ENCODE measurements at regions not wholly inside any gene's neighbourhood (a gene's known extent, or its start where the extent isn't known, plus 50 kb on each side); places are given as distances from the start of the nearest gene placed in this dataset.

GRCh38 chr20:19096843-19097242, 115.6 kb upstream of the SLC24A3 start:
- H3K27ac Mint-ChIP-seq, result no peak overlapping the region
- no peaks in the 10 kb centered on the region for H3K36me3 Mint-ChIP-seq
- CTCF ChIA-PET, result no interaction called here

GRCh38 chr20:19098117-19098516, 114.3 kb upstream of the SLC24A3 start:
- Mint-ChIP-seq H3K27me3 (peaks cover 0 to 7% (median 0%) of the 10 kb centered on the region in 5 donors), H3K36me3 (no peaks in the 10 kb centered on the region), H3K4me1 (peaks cover 0 to 2% (median 0%) of the 10 kb centered on the region in 7 donors), H3K27ac (no peak overlapping the region), H3K4me3 (no peak overlapping the region), H3K9me3 (peaks cover 0 to 4% (median 1%) of the 10 kb centered on the region in 11 donors)
- no peak for ATAC-seq
- ChIA-PET CTCF (no interaction called here), POLR2A (no interaction called here)
- no peaks in the 10 kb centered on the region for H3K4me1 ChIP-seq (ENCODE audit: control insufficient read depth in 2 of 2, insufficient read depth in 2 of 2, low read length in 2 of 2)
- no peak overlapping the region for H3K27ac ChIP-seq (ENCODE audit: low read depth, low read length)
- no peaks in the 10 kb centered on the region for H3K27me3 ChIP-seq (ENCODE audit: control insufficient read depth in 2 of 2, insufficient read depth in 2 of 2, low read length in 2 of 2)
- H3K4me3 ChIP-seq (ENCODE audit: low read length), result no peak overlapping the region
- intact Hi-C loops (cut with micrococcal nuclease), result no loop called here
- H3K9me3 ChIP-seq (ENCODE audit: control insufficient read depth in 2 of 3, low read length in 3 of 3), result no peaks in the 10 kb centered on the region
- H3K36me3 ChIP-seq (ENCODE audit: control insufficient read depth in 2 of 3, insufficient read depth in 3 of 3, low read length in 3 of 3), result no peaks in the 10 kb centered on the region
- no peak for DNase-seq

More at GRCh38 chr20:19096843-19097242, 115.6 kb upstream of the SLC24A3 start:
- intact Hi-C loops (cut with micrococcal nuclease), result no loop called here
- DNase-seq (no peak), ATAC-seq (no peak)
- Histone ChIP-seq H3K4me1 (ENCODE audit: control insufficient read depth in 2 of 2, insufficient read depth in 2 of 2, low read length in 2 of 2) (no peaks in the 10 kb centered on the region), H3K27ac (ENCODE audit: low read depth, low read length) (no peak overlapping the region), H3K27me3 (ENCODE audit: control insufficient read depth in 2 of 2, insufficient read depth in 2 of 2, low read length in 2 of 2) (no peaks in the 10 kb centered on the region), H3K36me3 (ENCODE audit: control insufficient read depth in 2 of 3, insufficient read depth in 3 of 3, low read length in 3 of 3) (no peaks in the 10 kb centered on the region), H3K4me3 (ENCODE audit: low read length) (no peak overlapping the region), H3K9me3 (ENCODE audit: control insufficient read depth in 2 of 3, low read length in 3 of 3) (no peaks in the 10 kb centered on the region)
- POLR2A ChIA-PET, result no interaction called here
- Mint-ChIP-seq H3K4me3 (no peak overlapping the region), H3K9me3 (peaks cover 0 to 5% (median 0%) of the 10 kb centered on the region in 11 donors), H3K4me1 (peaks cover 0 to 3% (median 0%) of the 10 kb centered on the region in 7 donors), H3K27me3 (peaks cover 0 to 13% (median 0%) of the 10 kb centered on the region in 5 donors)

- H3K4me3 ChIP-seq (ENCODE audit: low read length), result no peak overlapping the region
- H3K27me3 ChIP-seq (ENCODE audit: control insufficient read depth in 2 of 2, insufficient read depth in 2 of 2, low read length in 2 of 2), result no peaks in the 10 kb centered on the region
- H3K4me1 ChIP-seq (ENCODE audit: control insufficient read depth in 2 of 2, insufficient read depth in 2 of 2, low read length in 2 of 2), result no peaks in the 10 kb centered on the region
- no peak overlapping the region for H3K27ac ChIP-seq (ENCODE audit: low read depth, low read length)
- Mint-ChIP-seq H3K4me1 (peaks cover 0 to 2% (median 0%) of the 10 kb centered on the region in 7 donors), H3K27ac (no peak overlapping the region), H3K4me3 (no peak overlapping the region), H3K9me3 (peaks cover 0 to 4% (median 0%) of the 10 kb centered on the region in 11 donors), H3K36me3 (no peaks in the 10 kb centered on the region), H3K27me3 (peaks cover 0 to 7% (median 0%) of the 10 kb centered on the region in 5 donors)
- DNase-seq, result no peak
- CTCF ChIA-PET, result no interaction called here
- H3K36me3 ChIP-seq (ENCODE audit: control insufficient read depth in 2 of 3, insufficient read depth in 3 of 3, low read length in 3 of 3), result no peaks in the 10 kb centered on the region
- POLR2A ChIA-PET, result no interaction called here
- intact Hi-C loops (cut with micrococcal nuclease), result no loop called here
- no peak for ATAC-seq
- H3K9me3 ChIP-seq (ENCODE audit: control insufficient read depth in 2 of 3, low read length in 3 of 3), result no peaks in the 10 kb centered on the region
Measured at GRCh38 chr20:19098806-19099578, 113.5 kb upstream of the SLC24A3 start.

- Histone ChIP-seq H3K27me3 (ENCODE audit: control insufficient read depth in 2 of 2, insufficient read depth in 2 of 2, low read length in 2 of 2) (no peaks in the 10 kb centered on the region), H3K9me3 (ENCODE audit: control insufficient read depth in 2 of 3, low read length in 3 of 3) (no peaks in the 10 kb centered on the region), H3K4me1 (ENCODE audit: control insufficient read depth in 2 of 2, insufficient read depth in 2 of 2, low read length in 2 of 2) (no peaks in the 10 kb centered on the region), H3K27ac (ENCODE audit: low read depth, low read length) (no peak overlapping the region), H3K36me3 (ENCODE audit: control insufficient read depth in 2 of 3, insufficient read depth in 3 of 3, low read length in 3 of 3) (no peaks in the 10 kb centered on the region), H3K4me3 (ENCODE audit: low read length) (no peak overlapping the region)
- no peak overlapping the region for H3K27ac Mint-ChIP-seq
- ChIA-PET CTCF (interaction anchor here (0.6 kb wide), 1 partner anchor 1206 kb away, joined by 3 read pairs; no protein-coding TSS in a partner anchor), POLR2A (no interaction called here)
- DNase-seq (no peak), ATAC-seq (no peak)
- H3K36me3 Mint-ChIP-seq, result no peaks in the 10 kb centered on the region
- peaks cover 0 to 2% (median 0%) of the 10 kb centered on the region in 7 donors for H3K4me1 Mint-ChIP-seq
- H3K4me3 Mint-ChIP-seq, result no peak overlapping the region
- intact Hi-C loops (cut with micrococcal nuclease), result no loop called here
- H3K9me3 Mint-ChIP-seq, result peaks cover 0 to 4% (median 0%) of the 10 kb centered on the region in 11 donors
- peaks cover 0 to 7% (median 0%) of the 10 kb centered on the region in 5 donors for H3K27me3 Mint-ChIP-seq
Measured at GRCh38 chr20:19099596-19100545, 112.6 kb upstream of the SLC24A3 start.

- peaks cover 0 to 2% (median 0%) of the 10 kb centered on the region in 7 donors for H3K4me1 Mint-ChIP-seq
- CTCF ChIA-PET, result no interaction called here
- no peaks in the 10 kb centered on the region for H3K36me3 Mint-ChIP-seq
- no peaks in the 10 kb centered on the region for H3K27me3 ChIP-seq (ENCODE audit: control insufficient read depth in 2 of 2, insufficient read depth in 2 of 2, low read length in 2 of 2)
- no peak overlapping the region for H3K27ac Mint-ChIP-seq
- POLR2A ChIA-PET, result no interaction called here
- DNase-seq (no peak), ATAC-seq (no peak)
- no peaks in the 10 kb centered on the region for H3K9me3 ChIP-seq (ENCODE audit: control insufficient read depth in 2 of 3, low read length in 3 of 3)
- peaks cover 0 to 4% (median 0%) of the 10 kb centered on the region in 11 donors for H3K9me3 Mint-ChIP-seq
- intact Hi-C loops (cut with micrococcal nuclease), result no loop called here
- no peaks in the 10 kb centered on the region for H3K36me3 ChIP-seq (ENCODE audit: control insufficient read depth in 2 of 3, insufficient read depth in 3 of 3, low read length in 3 of 3)
- H3K4me3 Mint-ChIP-seq, result no peak overlapping the region
- no peak overlapping the region for H3K4me3 ChIP-seq (ENCODE audit: low read length)
- H3K27ac ChIP-seq (ENCODE audit: low read depth, low read length), result no peak overlapping the region
- no peaks in the 10 kb centered on the region for H3K4me1 ChIP-seq (ENCODE audit: control insufficient read depth in 2 of 2, insufficient read depth in 2 of 2, low read length in 2 of 2)
- peaks cover 0 to 7% (median 0%) of the 10 kb centered on the region in 5 donors for H3K27me3 Mint-ChIP-seq
Measured at GRCh38 chr20:19100975-19101374, 111.5 kb upstream of the SLC24A3 start.

DNA sequence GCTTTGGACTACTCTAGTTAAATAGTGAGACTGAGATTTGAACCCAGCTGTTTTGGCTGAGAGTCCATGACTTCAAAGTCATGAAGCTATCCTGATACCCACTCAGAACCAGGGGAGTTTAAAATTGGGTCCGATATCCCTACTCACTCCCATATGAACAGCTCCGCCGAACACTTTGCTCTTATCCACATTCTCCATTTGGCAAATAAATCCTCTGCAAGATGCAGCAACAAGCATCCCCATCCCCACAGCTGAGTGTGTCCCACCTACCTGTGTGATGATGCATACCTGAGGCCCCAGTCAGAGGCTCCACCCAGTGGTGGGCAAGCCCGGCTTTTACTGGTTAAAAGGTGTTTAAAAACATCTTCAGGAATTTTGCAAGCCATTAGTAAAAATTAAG, 108.3 kb upstream of the SLC24A3 start:
- Mint-ChIP-seq H3K9me3 (peaks cover 0 to 4% (median 0%) of the 10 kb centered on the region in 11 donors), H3K36me3 (no peaks in the 10 kb centered on the region), H3K4me1 (no peaks in the 10 kb centered on the region), H3K4me3 (no peak overlapping the region), H3K27ac (no peak overlapping the region), H3K27me3 (no peaks in the 10 kb centered on the region)
- Histone ChIP-seq H3K27ac (ENCODE audit: low read depth, low read length) (no peak overlapping the region), H3K9me3 (ENCODE audit: control insufficient read depth in 2 of 3, low read length in 3 of 3) (no peaks in the 10 kb centered on the region), H3K4me3 (ENCODE audit: low read length) (no peak overlapping the region), H3K27me3 (ENCODE audit: control insufficient read depth in 2 of 2, insufficient read depth in 2 of 2, low read length in 2 of 2) (no peaks in the 10 kb centered on the region), H3K4me1 (ENCODE audit: control insufficient read depth in 2 of 2, insufficient read depth in 2 of 2, low read length in 2 of 2) (no peaks in the 10 kb centered on the region), H3K36me3 (ENCODE audit: control insufficient read depth in 2 of 3, insufficient read depth in 3 of 3, low read length in 3 of 3) (no peaks in the 10 kb centered on the region)
- ChIA-PET POLR2A (no interaction called here), CTCF (no interaction called here)
- ATAC-seq (no peak), DNase-seq (no peak)
- intact Hi-C loops (cut with micrococcal nuclease), result no loop called here
